B cell (primary cell): ENCODE measurements at regions not wholly inside any gene's neighbourhood (a gene's known extent, or its start where the extent isn't known, plus 50 kb on each side); places are given as distances from the start of the nearest gene placed in this dataset.

Experiments used
- ATAC-seq: fragments of 200-7000 bp; cut with Tn5 transposase; one replicate; pipeline ENCODE4 v1.10.0; 2021; ENCODE audit warnings: low read depth, mild to moderate bottlenecking, moderate number of reproducible peaks, moderate library complexity
- CTCF ChIA-PET: fragments of 350-600 bp; sonication (Branson Sonifier 250); formaldehyde crosslinking; loops from one replicate; lab custom pipeline; 2021; ENCODE audit warnings: antibody characterized with exemption, inconsistent platforms; lab: Charles Lee
- POLR2A ChIA-PET: fragments of 350-600 bp; sonication (Branson Sonifier 250); formaldehyde crosslinking; loops from one replicate; lab custom pipeline; 2021; ENCODE audit warnings: antibody characterized with exemption; lab: Charles Lee
- DNase-seq: peaks from one replicate; pipeline ENCODE4 v3.0.0; 2013
- H2AFZ ChIP-seq: 2 replicates; pipeline ENCODE4 v1.6.1; 2012; ENCODE audit warnings: mild to moderate bottlenecking, low read depth, low read length; ENCODE audit not compliant: insufficient read depth, poor library complexity, severe bottlenecking
- H3K27ac ChIP-seq, 2 donors: 1 replicate in 1 of 2; 2 replicates in 1 of 2; pipeline ENCODE4 v1.5.1; 2012 to 2013; ENCODE audit warnings: low read length in 2 of 2, mild to moderate bottlenecking in 2 of 2, moderate library complexity in 1 of 2
- H3K27me3 ChIP-seq, 4 experiments: fragments of 200-600 bp in 1 of 4; sonication (generic) in 1 of 4; replicated peaks in 1 of 4; 1 replicate in 2 of 4; 2 replicates in 2 of 4; pipeline versions ENCODE4 v1.6.1 to v1.7.0; 2013 to 2016; ENCODE audit warnings: low read length in 3 of 4, mild to moderate bottlenecking in 2 of 4, mixed read lengths in 1 of 4, moderate library complexity in 1 of 4; ENCODE audit not compliant: insufficient read depth in 4 of 4, control insufficient read depth in 3 of 4; ENCODE audit errors: control extremely low read depth in 1 of 4
- H3K36me3 ChIP-seq, 2 experiments: replicated peaks in 1 of 2; 1 replicate in 1 of 2; 2 replicates in 1 of 2; pipeline versions ENCODE4 v1.6.1 to v1.7.1; 2013; ENCODE audit warnings: low read length in 1 of 2; ENCODE audit not compliant: insufficient read depth in 2 of 2, control insufficient read depth in 1 of 2; ENCODE audit errors: control extremely low read depth in 1 of 2, extremely low read depth in 1 of 2
- H3K4me1 ChIP-seq, 2 donors: fragments of 200-600 bp in 1 of 2; sonication (generic) in 1 of 2; 1 replicate in 1 of 2; 2 replicates in 1 of 2; pipeline versions ENCODE4 v1.5.1 to v1.6.1; 2013 to 2017; ENCODE audit warnings: low read length in 2 of 2; ENCODE audit not compliant: control insufficient read depth in 2 of 2, insufficient read depth in 2 of 2
- H3K4me2 ChIP-seq: replicated peaks from 2 replicates; pipeline ENCODE3; 2012; ENCODE audit warnings: mild to moderate bottlenecking, low read depth, low read length; ENCODE audit not compliant: poor library complexity, severe bottlenecking
- H3K4me3 ChIP-seq, 5 experiments: fragments of 200-600 bp in 1 of 5; sonication (generic) in 1 of 5; 1 replicate in 3 of 5; 2 replicates in 2 of 5; pipeline versions ENCODE4 v1.5.1 to v1.7.0; 2011 to 2016; ENCODE audit warnings: low read length in 4 of 5, mild to moderate bottlenecking in 4 of 5, low read depth in 2 of 5, control low read depth in 1 of 5, moderate library complexity in 1 of 5; ENCODE audit not compliant: insufficient read depth in 1 of 5; ENCODE audit errors: control extremely low read depth in 1 of 5, extremely low read depth in 1 of 5
- H3K79me2 ChIP-seq: fragments of 200-600 bp; sonication (generic); one replicate; pipeline ENCODE4 v1.6.0; 2016; ENCODE audit warnings: low read length; ENCODE audit not compliant: control insufficient read depth, insufficient read depth
- H3K9ac ChIP-seq: fragments of 200-600 bp; sonication (generic); 2 replicates; pipeline ENCODE4 v1.6.1; 2017; ENCODE audit warnings: mild to moderate bottlenecking, low read length, moderate library complexity
- H3K9me3 ChIP-seq, 3 donors: one replicate each; pipeline versions ENCODE4 v1.6.1 to v1.7.1; 2013; ENCODE audit warnings: low read length in 2 of 3; ENCODE audit not compliant: control insufficient read depth in 2 of 3, insufficient read depth in 1 of 3; ENCODE audit errors: control extremely low read depth in 1 of 3
- H4K20me1 ChIP-seq: 2 replicates; pipeline ENCODE4 v1.6.0; 2012; ENCODE audit warnings: mild to moderate bottlenecking, low read length; ENCODE audit not compliant: insufficient read depth, control insufficient read depth, poor library complexity, severe bottlenecking
- H3K27ac Mint-ChIP-seq: one replicate; pipeline ENCODE4 v1.8.0; 2021; ENCODE audit warnings: mixed read lengths
- H3K27me3 Mint-ChIP-seq: one replicate; pipeline ENCODE4 v1.8.0; 2021; ENCODE audit warnings: mixed read lengths
- H3K4me1 Mint-ChIP-seq: one replicate; pipeline ENCODE4 v1.8.0; 2021; ENCODE audit warnings: mixed read lengths
- H3K4me3 Mint-ChIP-seq: one replicate; pipeline ENCODE4 v1.8.0; 2021; ENCODE audit warnings: mixed read lengths
- H3K9me3 Mint-ChIP-seq: one replicate; pipeline ENCODE4 v1.8.0; 2022; ENCODE audit warnings: mixed read lengths; ENCODE audit not compliant: insufficient read depth
- EZH2 ChIP-seq: IDR thresholded peaks from 2 replicates; pipeline ENCODE4 v1.6.1; 2012; ENCODE audit warnings: borderline replicate concordance, low read depth, mild to moderate bottlenecking, moderate library complexity, low read length; ENCODE audit not compliant: insufficient read depth, poor library complexity, severe bottlenecking
- WGBS: methylation state at CpG from one replicate; pipeline ENCODE4 v1.1.5; 2013; ENCODE audit warnings: missing lambda C conversion rate; ENCODE audit not compliant: insufficient coverage; 5-methylcytosine and 5-hydroxymethylcytosine counted together
- intact Hi-C: fragments of 100-400 bp; cut with micrococcal nuclease; formaldehyde crosslinking; loops from one replicate; pipeline ENCODE4 v1.10.0; 2022
- TF ChIP-seq, protein P1 (sequence below): fragments of 200-600 bp; IDR thresholded peaks from one replicate; pipeline ENCODE4 v1.8.0; 2022; ENCODE audit warnings: antibody characterized with exemption, mild to moderate bottlenecking

DNA sequence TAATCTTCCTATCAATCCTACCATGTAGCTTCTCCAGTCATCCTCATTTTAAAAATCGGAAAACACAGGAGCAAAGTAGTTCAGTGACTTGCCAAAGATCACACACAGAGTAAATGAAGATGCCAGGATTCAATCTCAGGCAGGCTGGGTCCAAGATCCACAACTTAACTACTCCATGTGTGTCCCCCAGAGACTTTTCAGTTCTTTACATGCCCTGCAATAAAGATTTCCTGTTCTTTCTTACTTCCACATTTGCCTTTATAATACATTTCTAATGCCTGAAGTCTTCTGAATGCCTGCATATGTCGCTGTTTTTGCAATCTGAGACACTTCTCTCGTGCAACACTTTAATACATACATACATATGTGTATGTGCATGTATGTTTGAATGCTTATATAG lies 121.7 kb upstream of the MARCKS start:
- H3K4me1 Mint-ChIP-seq, result peaks cover 6% of the 10 kb centered on the region
- no peaks in the 10 kb centered on the region for H4K20me1 ChIP-seq
- ATAC-seq (no peak), DNase-seq (no peak)
- TF ChIP-seq, protein P1, sequence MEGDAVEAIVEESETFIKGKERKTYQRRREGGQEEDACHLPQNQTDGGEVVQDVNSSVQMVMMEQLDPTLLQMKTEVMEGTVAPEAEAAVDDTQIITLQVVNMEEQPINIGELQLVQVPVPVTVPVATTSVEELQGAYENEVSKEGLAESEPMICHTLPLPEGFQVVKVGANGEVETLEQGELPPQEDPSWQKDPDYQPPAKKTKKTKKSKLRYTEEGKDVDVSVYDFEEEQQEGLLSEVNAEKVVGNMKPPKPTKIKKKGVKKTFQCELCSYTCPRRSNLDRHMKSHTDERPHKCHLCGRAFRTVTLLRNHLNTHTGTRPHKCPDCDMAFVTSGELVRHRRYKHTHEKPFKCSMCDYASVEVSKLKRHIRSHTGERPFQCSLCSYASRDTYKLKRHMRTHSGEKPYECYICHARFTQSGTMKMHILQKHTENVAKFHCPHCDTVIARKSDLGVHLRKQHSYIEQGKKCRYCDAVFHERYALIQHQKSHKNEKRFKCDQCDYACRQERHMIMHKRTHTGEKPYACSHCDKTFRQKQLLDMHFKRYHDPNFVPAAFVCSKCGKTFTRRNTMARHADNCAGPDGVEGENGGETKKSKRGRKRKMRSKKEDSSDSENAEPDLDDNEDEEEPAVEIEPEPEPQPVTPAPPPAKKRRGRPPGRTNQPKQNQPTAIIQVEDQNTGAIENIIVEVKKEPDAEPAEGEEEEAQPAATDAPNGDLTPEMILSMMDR, result no peak
- no peaks in the 10 kb centered on the region for H3K27me3 ChIP-seq
- no peaks in the 10 kb centered on the region for H3K27me3 Mint-ChIP-seq
- no peak overlapping the region for H3K27ac Mint-ChIP-seq
- H3K36me3 ChIP-seq, result no peaks in the 10 kb centered on the region
- H3K4me1 ChIP-seq, result no peaks in the 10 kb centered on the region
- no peaks in the 10 kb centered on the region for H3K9me3 ChIP-seq
- no peak overlapping the region for H3K4me3 ChIP-seq
- no peak overlapping the region for H2AFZ ChIP-seq
- ChIA-PET POLR2A (interaction anchor here (0.7 kb wide), 1 partner anchor 22 kb away, joined by 5 read pairs; no protein-coding TSS in a partner anchor), CTCF (interaction anchor here (0.8 kb wide), 1 partner anchor 15 kb away, joined by 3 read pairs; no protein-coding TSS in a partner anchor)
- H3K9ac ChIP-seq, result no peak overlapping the region
- H3K79me2 ChIP-seq, result no peaks in the 10 kb centered on the region
- intact Hi-C loops, result no loop called here
- WGBS, result 69% methylated on average over 1 of the region's 3 CpGs
- no peak overlapping the region for H3K4me2 ChIP-seq
- H3K9me3 Mint-ChIP-seq, result no peaks in the 10 kb centered on the region
- H3K4me3 Mint-ChIP-seq, result no peak overlapping the region
- H3K27ac ChIP-seq, result no peak overlapping the region

GRCh38 chr6:113736978-113737377 lies 120.2 kb upstream of the MARCKS start:
- H3K4me1 ChIP-seq, result no peaks in the 10 kb centered on the region
- H3K79me2 ChIP-seq, result no peaks in the 10 kb centered on the region
- no peak overlapping the region for H3K4me2 ChIP-seq
- H3K36me3 ChIP-seq, result no peaks in the 10 kb centered on the region
- peaks cover 8% of the 10 kb centered on the region for H3K4me1 Mint-ChIP-seq
- H2AFZ ChIP-seq, result no peak overlapping the region
- no peak overlapping the region for H3K27ac Mint-ChIP-seq
- TF ChIP-seq, protein P1, result no peak
- no peak for TF ChIP-seq EZH2
- ChIA-PET POLR2A (no interaction called here), CTCF (no interaction called here)
- intact Hi-C loops, result no loop called here
- no peaks in the 10 kb centered on the region for H4K20me1 ChIP-seq
- DNase-seq (no peak), ATAC-seq (no peak)
- no peak overlapping the region for H3K4me3 Mint-ChIP-seq
- H3K27me3 ChIP-seq, result no peaks in the 10 kb centered on the region
- no peaks in the 10 kb centered on the region for H3K9me3 ChIP-seq
- H3K9ac ChIP-seq, result no peak overlapping the region
- H3K9me3 Mint-ChIP-seq, result no peaks in the 10 kb centered on the region
- no peak overlapping the region for H3K27ac ChIP-seq
- H3K27me3 Mint-ChIP-seq, result no peaks in the 10 kb centered on the region
- no peak overlapping the region for H3K4me3 ChIP-seq
